ENCODE measurements at regions not wholly inside any gene's neighbourhood (a gene's known extent, or its start where the extent isn't known, plus 50 kb on each side); places are given as distances from the start of the nearest gene placed in this dataset.

GRCh38 chr13:90121784-90122183, 1225.7 kb upstream of the MIR17HG start:
- no peak overlapping the region for H2BK15ac ChIP-seq (ENCODE audit: low read depth, low read length)
- H3K36me3 ChIP-seq (ENCODE audit: control insufficient read depth, insufficient read depth, low read length) = no peaks in the 10 kb centered on the region
- no CpG with 5 or more reads among the region's 1 CpG for WGBS, 2 experiments (ENCODE audit: extremely low coverage in 2 of 2, insufficient read length in 1 of 2)
- intact Hi-C loops (cut with micrococcal nuclease) (no loop called here), dilution Hi-C loops (cut with HindIII; ENCODE audit: low sequenced_read_pairs, unreplicated experiment) (no loop called here), in situ Hi-C loops (cut with MboI; ENCODE audit: low sequenced_read_pairs) (no loop called here)
- no peak overlapping the region for H3K4ac ChIP-seq (ENCODE audit: low read depth, low read length)
- no peak overlapping the region for H2AK9ac ChIP-seq (replicated peaks; ENCODE audit: low read depth, low read length, poor library complexity)
- no peak overlapping the region for H3K56ac ChIP-seq (ENCODE audit: extremely low read depth, insufficient read depth, low read length)
- no peak overlapping the region for H3K9ac ChIP-seq (ENCODE audit: low read depth, low read length)
- no peak overlapping the region for H3K23ac ChIP-seq (ENCODE audit: low read depth, low read length)
- no peak overlapping the region for H3K18ac ChIP-seq (ENCODE audit: low read depth, low read length)
- no peak overlapping the region for H2AFZ ChIP-seq (replicated peaks; ENCODE audit: low read length, poor library complexity)
- no peaks in the 10 kb centered on the region for H4K20me1 ChIP-seq (ENCODE audit: insufficient read depth, low read length)
- no peak for TF ChIP-seq MAFK (IDR thresholded peaks at IDR 0.05; ENCODE audit: low read depth, low read length)
- no peak for TF ChIP-seq CHD1 (IDR thresholded peaks at IDR 0.05; ENCODE audit: low read depth, low read length)
- TF ChIP-seq SMC3 (IDR thresholded peaks at IDR 0.05; ENCODE audit: low read depth, low read length) = no peak
- no peak for TF ChIP-seq CTCF (conservative IDR thresholded peaks at IDR 0.05; ENCODE audit: low read depth, low read length)
- no TSS peak for BruUV-seq (replicated peaks)
- H2AK5ac ChIP-seq (ENCODE audit: low read depth, low read length) = no peak overlapping the region
- H2BK120ac ChIP-seq (ENCODE audit: low read depth, low read length) = no peak overlapping the region
- no peaks in the 10 kb centered on the region for H3K9me1 ChIP-seq (ENCODE audit: insufficient read depth, low read length)
- no peaks in the 10 kb centered on the region for H3K27me3 ChIP-seq (ENCODE audit: control insufficient read depth, insufficient read depth, low read length)
- H4K91ac ChIP-seq (ENCODE audit: insufficient read depth, low read depth, low read length) = no peak overlapping the region
- H3K9me3 ChIP-seq (ENCODE audit: control insufficient read depth, insufficient read depth, low read length) = 0 out of 2 replicates have a peak, but pooled peaks cover 1% of the 10 kb centered on the region
- no peak overlapping the region for H3K4me2 ChIP-seq (ENCODE audit: low read depth, low read length)
- H4K8ac ChIP-seq (ENCODE audit: low read depth in 2 of 2, low read length in 2 of 2) = no peak overlapping the region
- H3K27ac ChIP-seq (ENCODE audit: insufficient read depth, low read length) = no peak overlapping the region
- no peak overlapping the region for H3K14ac ChIP-seq (replicated peaks; ENCODE audit: low read depth, low read length)
- ChIA-PET CTCF (no interaction called here), POLR2A (ENCODE audit: unreplicated experiment) (no interaction called here)
- no peaks in the 10 kb centered on the region for H3K4me1 ChIP-seq (ENCODE audit: control insufficient read depth, insufficient read depth, low read length)
- no peak overlapping the region for H2BK20ac ChIP-seq (ENCODE audit: low read depth, low read length)
- no peak overlapping the region for H4K5ac ChIP-seq (ENCODE audit: low read depth, low read length)
- no peak overlapping the region for H2BK5ac ChIP-seq (ENCODE audit: low read depth, low read length, poor library complexity, severe bottlenecking)
- no peak overlapping the region for H3K4me3 ChIP-seq (ENCODE audit: insufficient read depth, low read depth, low read length)
- no peaks in the 10 kb centered on the region for H3K79me1 ChIP-seq (ENCODE audit: low read depth in 1 of 2, low read length in 2 of 2)
- no peak for DNase-seq
- ATAC-seq (ENCODE audit: low read depth) = no peak

Measured in IMR-90 (cell line).